ENCODE measurements at regions not wholly inside any gene's neighbourhood (a gene's known extent, or its start where the extent isn't known, plus 50 kb on each side); places are given as distances from the start of the nearest gene placed in this dataset.
A peak's percentile ranks its signal among the peaks of the same experiment; 100 is the strongest.

DNA sequence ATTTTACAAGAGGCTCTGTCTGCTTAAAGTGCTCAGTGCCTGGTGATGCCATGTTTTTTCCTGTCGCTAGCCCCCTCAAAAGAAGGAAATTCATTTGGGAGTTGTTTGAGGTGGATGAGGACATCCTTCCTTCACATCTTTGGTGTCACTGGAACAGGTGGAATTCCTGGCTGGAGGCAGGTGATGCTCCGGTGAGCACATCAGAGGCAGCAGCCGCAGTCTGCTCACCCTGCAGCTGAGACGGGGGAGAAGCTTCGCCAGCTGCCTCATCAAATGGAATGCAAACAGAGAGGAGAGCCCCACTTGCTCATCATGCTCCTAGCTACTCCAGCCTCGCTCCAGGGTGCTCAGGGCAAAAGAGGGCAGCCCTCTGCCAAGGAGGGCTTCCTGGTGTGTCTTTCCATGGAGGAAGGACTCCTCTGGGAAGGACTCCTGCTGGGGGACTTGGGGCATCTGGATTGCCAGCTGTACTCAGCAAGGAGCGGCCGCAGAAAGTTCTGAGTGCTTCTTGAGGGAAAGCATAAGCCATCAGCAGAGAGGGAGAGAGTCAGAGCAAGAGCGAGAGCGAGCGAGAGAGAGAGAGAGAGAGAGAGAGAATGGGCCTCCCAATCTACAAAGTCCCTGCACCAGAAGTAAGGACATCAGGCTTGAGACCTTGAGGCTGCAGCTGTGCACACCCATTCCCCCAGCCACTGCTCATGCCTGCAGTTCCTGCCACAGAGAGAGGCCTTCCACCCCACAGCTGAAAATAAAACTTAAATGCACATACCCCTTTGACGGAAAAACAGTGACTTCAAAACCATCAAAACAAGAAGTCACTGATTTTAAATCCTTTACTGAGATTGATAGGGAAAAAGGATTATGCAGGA lies 74.3 kb upstream of the UBL3 start:
- TF ChIP-seq EP300 (IDR thresholded peaks at IDR 0.05) (no peak), POLR2A (IDR thresholded peaks at IDR 0.05) (no peak)
- TF ChIP-seq, protein P1, sequence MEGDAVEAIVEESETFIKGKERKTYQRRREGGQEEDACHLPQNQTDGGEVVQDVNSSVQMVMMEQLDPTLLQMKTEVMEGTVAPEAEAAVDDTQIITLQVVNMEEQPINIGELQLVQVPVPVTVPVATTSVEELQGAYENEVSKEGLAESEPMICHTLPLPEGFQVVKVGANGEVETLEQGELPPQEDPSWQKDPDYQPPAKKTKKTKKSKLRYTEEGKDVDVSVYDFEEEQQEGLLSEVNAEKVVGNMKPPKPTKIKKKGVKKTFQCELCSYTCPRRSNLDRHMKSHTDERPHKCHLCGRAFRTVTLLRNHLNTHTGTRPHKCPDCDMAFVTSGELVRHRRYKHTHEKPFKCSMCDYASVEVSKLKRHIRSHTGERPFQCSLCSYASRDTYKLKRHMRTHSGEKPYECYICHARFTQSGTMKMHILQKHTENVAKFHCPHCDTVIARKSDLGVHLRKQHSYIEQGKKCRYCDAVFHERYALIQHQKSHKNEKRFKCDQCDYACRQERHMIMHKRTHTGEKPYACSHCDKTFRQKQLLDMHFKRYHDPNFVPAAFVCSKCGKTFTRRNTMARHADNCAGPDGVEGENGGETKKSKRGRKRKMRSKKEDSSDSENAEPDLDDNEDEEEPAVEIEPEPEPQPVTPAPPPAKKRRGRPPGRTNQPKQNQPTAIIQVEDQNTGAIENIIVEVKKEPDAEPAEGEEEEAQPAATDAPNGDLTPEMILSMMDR (IDR thresholded peaks at IDR 0.05) = no peak
- Histone ChIP-seq H3K36me3 (no peaks in the 10 kb centered on the region), H3K4me1 (ENCODE audit: insufficient read depth) (peaks cover 17% of the 10 kb centered on the region), H3K27me3 (no peaks in the 10 kb centered on the region), H3K9me3 (no peaks in the 10 kb centered on the region), H3K27ac (no peak overlapping the region), H3K4me3 (no peak overlapping the region)
- intact Hi-C loops (cut with DNase I) = loop anchor here in 1 of 4 donors (10.0 kb wide), 1 partner anchor 70 kb away; the partner anchor contains the start of gene UBL3
- peak in 1 of 5 donors; percentile 20 for DNase-seq
- WGBS, 3 donors = 52 to 60% (median 54%) methylated on average over 12 of the region's 12 CpGs

DNA sequence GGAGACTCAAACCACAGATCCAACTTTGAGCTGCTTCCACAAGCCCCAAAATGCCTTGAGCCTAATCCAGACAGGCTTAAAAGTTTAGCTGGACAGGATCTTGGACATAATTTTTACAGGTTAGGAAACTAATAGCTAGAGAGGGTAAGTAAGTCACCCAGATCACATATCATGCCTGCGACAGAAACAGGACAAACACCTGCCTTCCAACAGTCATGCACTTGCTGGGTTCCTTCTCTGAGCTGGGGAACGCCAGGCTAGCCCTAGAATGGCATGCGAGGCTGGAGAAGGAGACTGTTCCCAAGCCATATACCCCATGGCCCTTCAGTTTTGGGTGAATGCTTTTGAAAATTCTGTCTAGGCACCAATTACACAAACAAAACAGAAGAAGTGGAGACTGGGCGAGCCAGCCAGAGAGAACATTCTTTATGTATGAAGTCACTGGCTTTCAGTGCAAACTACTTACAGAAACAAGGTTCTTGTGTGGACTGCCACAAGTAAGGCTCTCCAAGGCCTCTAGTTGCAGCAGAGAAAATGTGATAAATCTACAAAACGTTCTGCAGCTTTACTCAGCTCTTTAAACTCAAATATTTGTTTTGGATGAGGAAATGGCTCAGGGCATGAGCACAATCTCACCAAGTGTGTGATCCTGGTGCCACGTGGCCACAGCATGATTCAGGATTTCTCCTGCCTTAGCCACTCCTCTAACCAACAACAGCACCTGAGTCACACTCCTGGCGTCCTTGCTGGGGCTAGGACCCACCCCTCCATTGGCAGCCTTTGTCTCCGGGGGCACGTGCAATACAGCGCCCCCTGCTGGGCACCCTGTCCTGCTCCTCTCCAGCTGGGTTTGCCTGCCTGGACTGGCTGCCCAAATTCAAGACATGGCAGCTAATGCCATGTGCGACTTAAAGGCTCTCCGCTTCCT lies 73.4 kb upstream of the UBL3 start:
- WGBS, 3 donors = 31 to 35% (median 35%) methylated on average over 12 of the region's 12 CpGs
- peak; percentile 43 to 76 (median 65) for DNase-seq
- H3K36me3 ChIP-seq = no peaks in the 10 kb centered on the region
- no peaks in the 10 kb centered on the region for H3K27me3 ChIP-seq
- H3K27ac ChIP-seq = peak overlapping the region in 1 of 2 donors; percentile 8
- peaks cover 17% of the 10 kb centered on the region for H3K4me1 ChIP-seq (ENCODE audit: insufficient read depth)
- TF ChIP-seq, protein P1 (IDR thresholded peaks at IDR 0.05) = peak; percentile 24 to 44 (median 36)
- no peak for TF ChIP-seq EP300 (IDR thresholded peaks at IDR 0.05)
- TF ChIP-seq POLR2A (IDR thresholded peaks at IDR 0.05) = no peak
- no peaks in the 10 kb centered on the region for H3K9me3 ChIP-seq
- H3K4me3 ChIP-seq = no peak overlapping the region
- intact Hi-C loops (cut with DNase I) = loop anchor here in 1 of 4 donors (10.0 kb wide), 1 partner anchor 69 kb away; the partner anchor contains the start of gene UBL3

DNA sequence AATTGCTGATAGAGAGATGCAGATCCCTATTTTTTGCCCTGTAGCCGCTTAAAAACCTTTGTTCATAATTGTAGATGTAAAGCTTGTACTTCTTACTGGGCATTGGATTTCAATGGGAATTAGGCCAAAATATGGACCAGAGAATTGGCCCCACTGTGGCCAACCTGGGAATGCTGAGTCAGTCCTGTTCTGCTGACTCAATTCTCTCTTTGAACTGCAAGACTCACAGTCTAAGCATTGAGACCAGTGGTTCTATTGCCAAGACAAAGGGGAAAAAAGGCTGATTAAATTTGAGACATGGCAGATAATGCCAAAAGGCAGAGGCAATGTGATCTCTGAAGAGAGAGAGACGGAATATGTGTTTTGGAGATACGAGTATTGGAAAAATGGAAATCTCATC lies 72.5 kb upstream of the UBL3 start:
- intact Hi-C loops (cut with DNase I) = loop anchor here in 1 of 4 donors (10.0 kb wide), 1 partner anchor 68 kb away; the partner anchor contains the start of gene UBL3

More for the DNA sequence above, 72.5 kb upstream of the UBL3 start:
- WGBS, 3 donors = 94 to 97% (median 96%) methylated on average over 3 of the region's 3 CpGs
- no peak for DNase-seq
- Histone ChIP-seq H3K27ac (no peak overlapping the region), H3K4me3 (no peak overlapping the region), H3K4me1 (ENCODE audit: insufficient read depth) (peaks cover 17% of the 10 kb centered on the region), H3K9me3 (no peaks in the 10 kb centered on the region), H3K27me3 (no peaks in the 10 kb centered on the region), H3K36me3 (no peaks in the 10 kb centered on the region)
- TF ChIP-seq EP300 (IDR thresholded peaks at IDR 0.05) (no peak), POLR2A (IDR thresholded peaks at IDR 0.05) (no peak)
- TF ChIP-seq, protein P1 (IDR thresholded peaks at IDR 0.05) = no peak
